GM19463 (cell line): ENCODE measurements at regions not wholly inside any gene's neighbourhood (a gene's known extent, or its start where the extent isn't known, plus 50 kb on each side); places are given as distances from the start of the nearest gene placed in this dataset.
"Not testable (repeated sequence)": the region's sequence is repeated elsewhere in the genome, so short reads cannot be mapped to it uniquely, and the experiment has no call there.

Experiments used
- ATAC-seq: cut with Tn5 transposase; IDR thresholded peaks from one replicate; pipeline ENCODE4 v1.9.1; 2021; ENCODE audit warnings: mild to moderate bottlenecking, moderate library complexity; ENCODE audit not compliant: unreplicated experiment

- no peak for ATAC-seq
Observed at GRCh38 chr5:127210042-127210441, 80.6 kb upstream of the MEGF10 start.

- no peak for ATAC-seq
Observed at GRCh38 chr5:127213231-127213630, 77.4 kb upstream of the MEGF10 start.

GRCh38 chr5:127216143-127216542 lies 74.5 kb upstream of the MEGF10 start:
- ATAC-seq, result no peak

GRCh38 chr5:127216898-127217675 lies 73.5 kb upstream of the MEGF10 start:
- ATAC-seq, result no peak

GRCh38 chr5:127221936-127222335 lies 68.7 kb upstream of the MEGF10 start:
- not testable (repeated sequence) for ATAC-seq

DNA sequence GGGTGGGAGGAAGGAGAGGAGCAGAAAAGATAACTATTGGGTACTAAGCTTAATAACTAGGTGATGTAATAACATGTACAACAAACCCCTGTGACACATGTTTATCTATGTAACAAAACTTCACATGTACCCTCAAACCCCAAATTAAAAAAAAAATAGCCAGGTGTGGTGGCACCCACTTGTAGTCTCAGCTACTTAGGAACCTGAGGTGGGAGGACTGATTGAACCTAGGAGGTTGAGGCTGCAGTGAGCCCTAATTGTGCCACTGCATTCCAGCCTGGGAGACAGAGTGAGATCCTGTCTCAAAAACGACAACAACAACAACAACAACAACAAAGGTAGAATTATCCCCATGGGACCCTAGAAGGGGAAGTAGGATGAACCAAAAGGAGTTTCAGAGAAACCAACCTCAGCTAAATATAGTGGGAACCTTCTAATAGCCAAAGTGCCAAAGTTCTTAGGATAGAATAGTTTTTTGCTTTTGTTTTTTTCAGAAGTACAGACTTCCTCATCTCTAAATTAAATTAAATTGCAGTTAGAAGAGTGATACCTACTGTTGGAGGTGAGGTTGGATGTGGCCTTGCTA lies 67.9 kb upstream of the MEGF10 start:
- peak; percentile 60 for ATAC-seq

DNA sequence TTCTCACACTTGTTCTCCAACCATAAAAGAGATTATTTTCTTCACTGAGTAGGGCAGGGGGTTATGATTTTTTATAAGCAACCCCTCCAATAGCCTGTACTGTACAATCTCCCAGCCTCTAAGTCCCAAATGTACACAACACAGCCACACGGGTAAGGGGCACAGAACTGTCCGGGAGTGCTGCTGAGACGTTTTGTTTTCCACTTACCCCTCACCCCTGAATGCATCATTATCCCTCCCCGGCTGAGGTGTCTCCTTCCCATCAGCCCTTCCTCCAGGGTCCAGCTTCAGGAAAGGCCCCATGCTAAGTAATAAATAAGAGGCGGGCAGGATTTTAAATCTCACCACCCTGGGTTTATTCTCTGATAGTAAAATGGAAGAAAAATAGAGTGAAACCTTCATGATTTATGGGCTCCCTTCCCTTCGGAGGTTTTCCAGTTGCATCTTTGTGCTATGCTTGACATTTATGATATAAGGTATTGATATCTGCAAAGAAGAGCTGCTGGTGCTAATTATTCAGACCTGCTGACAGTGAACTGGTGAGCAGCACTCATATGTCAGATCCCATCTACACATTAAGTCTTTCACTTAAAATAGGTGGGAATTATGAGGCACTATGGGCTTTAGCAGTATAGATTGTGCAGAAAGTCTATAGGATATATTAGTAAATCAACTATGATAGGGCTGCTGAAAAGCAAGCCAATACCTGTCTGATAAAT lies 67.2 kb upstream of the MEGF10 start:
- no peak for ATAC-seq

DNA sequence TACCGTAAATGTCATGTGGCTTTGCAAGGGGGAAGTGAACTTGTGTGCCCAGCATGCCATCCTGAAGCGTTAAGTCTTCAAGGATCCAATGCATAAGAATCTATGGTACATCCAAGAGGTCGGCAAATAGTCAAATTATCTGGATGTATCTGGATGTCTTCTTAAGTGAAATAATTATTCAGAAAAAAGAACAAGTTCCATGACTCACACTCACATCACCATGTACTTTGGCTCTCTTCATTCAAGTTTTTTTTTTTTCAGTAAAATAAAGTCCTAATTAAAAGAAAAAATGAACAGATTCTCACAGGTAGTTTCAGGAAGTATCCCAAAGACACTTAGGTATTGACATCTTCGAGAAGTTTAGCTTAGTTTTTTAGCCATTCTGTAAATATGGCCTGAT lies 62.7 kb upstream of the MEGF10 start:
- no peak for ATAC-seq

GRCh38 chr5:127228540-127229184 lies 61.9 kb upstream of the MEGF10 start:
- no peak for ATAC-seq

GRCh38 chr5:127229185-127229889 lies 61.3 kb upstream of the MEGF10 start:
- ATAC-seq, result peak; percentile 76

DNA sequence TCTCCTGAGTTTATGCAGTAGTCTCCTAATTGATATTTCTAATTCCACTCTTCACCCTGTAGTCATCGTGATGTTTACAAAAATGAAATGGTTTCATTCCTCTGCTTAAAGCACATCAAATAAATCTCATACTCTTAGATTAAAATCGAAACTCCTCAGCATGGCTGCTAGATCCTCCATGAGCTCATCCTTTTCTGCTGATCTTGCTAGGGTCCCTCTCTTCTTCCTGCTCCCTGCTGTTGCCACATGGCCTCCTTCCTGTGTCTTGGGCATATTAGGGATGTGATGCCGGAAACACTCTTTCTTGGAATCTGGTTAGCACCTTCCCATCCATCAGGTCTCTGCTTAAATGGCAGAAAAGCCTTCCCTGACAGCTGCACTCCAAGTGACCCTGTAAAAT lies 59.5 kb upstream of the MEGF10 start:
- ATAC-seq, result no peak

DNA sequence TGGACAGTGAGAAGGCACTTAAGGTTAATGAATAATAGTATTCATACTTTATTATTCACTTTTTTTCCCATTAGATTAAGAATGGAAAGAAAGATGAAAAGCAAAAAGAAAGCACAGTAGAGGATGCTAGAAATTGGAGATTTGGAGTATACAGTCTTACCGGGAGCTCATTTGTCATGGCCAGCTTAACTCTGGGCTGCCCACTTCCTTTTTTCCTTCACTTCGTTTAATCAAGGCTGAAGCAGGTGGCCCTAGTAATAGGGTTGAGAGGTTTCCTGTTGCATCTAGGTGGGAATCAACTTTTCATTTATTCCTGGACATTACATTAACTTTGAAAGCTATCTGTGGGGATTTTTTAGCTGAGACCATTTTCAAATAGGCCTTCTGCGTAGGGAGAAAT lies 57.0 kb upstream of the MEGF10 start:
- no peak for ATAC-seq

DNA sequence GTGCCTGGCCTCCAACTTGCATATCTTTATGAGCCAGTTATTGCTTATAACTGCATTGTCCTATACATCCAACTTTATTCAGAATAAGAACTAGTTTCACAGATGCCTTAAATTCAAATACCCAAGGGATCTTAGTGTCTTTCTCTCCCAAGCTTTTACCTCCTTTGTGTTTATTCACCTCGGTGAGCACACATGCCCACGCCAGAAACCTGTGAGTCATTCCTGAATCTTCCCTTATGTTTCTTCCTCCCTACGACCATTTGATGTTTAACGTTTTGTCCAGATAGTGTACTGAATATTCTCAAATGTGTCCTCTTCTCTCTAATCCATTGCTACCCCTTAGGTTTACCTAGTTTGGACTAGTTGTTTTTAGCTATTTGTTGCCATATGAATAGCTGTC lies 55.5 kb upstream of the MEGF10 start:
- ATAC-seq, result no peak

DNA sequence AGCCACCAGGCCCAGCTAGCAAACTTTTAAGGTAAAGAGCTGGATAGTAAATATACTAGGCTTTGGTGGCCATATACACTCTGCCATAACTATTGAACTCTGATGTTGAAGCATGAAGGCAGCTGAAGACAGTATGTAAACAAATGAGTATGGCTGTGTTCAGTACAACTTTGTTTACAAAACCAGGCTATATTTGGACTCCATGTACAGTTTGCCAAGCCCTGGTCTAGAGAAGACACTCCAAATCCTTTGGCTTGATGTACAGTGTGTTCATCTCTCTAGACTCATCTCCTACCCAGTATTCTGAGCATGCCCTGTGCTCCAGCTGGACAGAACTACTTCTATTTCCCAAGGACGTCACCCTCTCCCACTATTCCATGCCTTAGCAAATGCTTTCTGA lies 54.3 kb upstream of the MEGF10 start:
- ATAC-seq, result no peak
